ENCODE measurements at regions not wholly inside any gene's neighbourhood (a gene's known extent, or its start where the extent isn't known, plus 50 kb on each side); places are given as distances from the start of the nearest gene placed in this dataset.
"Not testable (repeated sequence)": the region's sequence is repeated elsewhere in the genome, so short reads cannot be mapped to it uniquely, and the experiment has no call there.

DNA sequence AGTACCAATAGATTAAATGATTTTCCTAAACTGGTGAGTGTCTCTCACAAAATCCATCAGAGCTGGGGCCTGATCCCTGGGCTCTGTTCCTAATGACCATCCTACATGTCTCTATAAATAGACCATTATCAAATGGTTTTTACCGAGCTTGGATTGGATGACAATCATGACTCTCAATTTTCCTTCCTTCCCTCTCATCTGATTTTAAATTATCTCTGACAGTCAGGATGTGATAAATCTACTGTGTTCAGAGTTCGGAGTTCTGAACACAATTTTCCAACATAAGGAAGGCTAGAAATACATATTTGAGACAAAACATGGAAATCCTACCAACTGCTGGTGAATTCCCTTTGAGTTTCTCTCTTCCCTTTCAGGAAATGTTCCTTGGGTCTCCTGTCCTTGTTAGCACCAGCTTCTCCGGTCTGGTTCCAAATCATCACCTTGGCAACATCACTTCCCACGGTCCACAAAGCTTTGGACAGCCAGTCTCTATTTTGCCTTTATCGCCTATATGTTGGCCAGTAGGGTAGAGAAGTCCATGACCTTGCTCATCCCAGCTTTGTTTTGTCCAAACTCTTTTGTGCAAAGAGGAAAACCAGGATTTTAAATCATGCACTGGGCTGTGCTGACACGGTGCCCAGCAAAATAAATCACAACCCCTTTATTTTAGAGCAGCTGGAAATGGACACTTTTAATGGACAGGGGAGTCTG lies 139.6 kb upstream of the ITGA6 start:
- no peak for DNase-seq (ENCODE audit: low spot score)

GRCh38 chr2:172288603-172289002 lies 138.8 kb upstream of the ITGA6 start:
- DNase-seq (ENCODE audit: low spot score): no peak

GRCh38 chr2:172293952-172294351 lies 133.4 kb upstream of the ITGA6 start:
- DNase-seq (ENCODE audit: low spot score): peak; percentile 55

DNA sequence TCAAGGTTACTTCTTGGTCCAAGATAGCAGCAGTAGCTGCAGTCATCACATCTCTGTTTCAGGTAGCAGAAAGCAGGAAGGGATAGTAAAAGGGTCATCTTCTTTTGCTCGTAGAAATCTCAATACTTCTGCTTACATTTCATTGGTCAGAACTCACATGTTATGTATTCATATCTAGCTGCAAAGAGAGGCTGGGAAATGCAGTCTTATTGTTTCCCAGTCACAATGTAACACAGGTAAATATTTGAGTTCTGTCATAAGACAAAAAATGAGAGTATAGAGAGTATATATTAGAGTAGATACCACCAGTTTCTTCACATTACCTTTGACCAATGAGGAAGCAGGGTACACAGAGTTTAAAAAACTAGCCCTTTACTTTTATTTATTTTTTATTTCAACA lies 132.4 kb upstream of the ITGA6 start:
- no peak for DNase-seq (ENCODE audit: low spot score)

GRCh38 chr2:172295677-172296076 lies 131.7 kb upstream of the ITGA6 start:
- DNase-seq (ENCODE audit: low spot score): no peak

DNA sequence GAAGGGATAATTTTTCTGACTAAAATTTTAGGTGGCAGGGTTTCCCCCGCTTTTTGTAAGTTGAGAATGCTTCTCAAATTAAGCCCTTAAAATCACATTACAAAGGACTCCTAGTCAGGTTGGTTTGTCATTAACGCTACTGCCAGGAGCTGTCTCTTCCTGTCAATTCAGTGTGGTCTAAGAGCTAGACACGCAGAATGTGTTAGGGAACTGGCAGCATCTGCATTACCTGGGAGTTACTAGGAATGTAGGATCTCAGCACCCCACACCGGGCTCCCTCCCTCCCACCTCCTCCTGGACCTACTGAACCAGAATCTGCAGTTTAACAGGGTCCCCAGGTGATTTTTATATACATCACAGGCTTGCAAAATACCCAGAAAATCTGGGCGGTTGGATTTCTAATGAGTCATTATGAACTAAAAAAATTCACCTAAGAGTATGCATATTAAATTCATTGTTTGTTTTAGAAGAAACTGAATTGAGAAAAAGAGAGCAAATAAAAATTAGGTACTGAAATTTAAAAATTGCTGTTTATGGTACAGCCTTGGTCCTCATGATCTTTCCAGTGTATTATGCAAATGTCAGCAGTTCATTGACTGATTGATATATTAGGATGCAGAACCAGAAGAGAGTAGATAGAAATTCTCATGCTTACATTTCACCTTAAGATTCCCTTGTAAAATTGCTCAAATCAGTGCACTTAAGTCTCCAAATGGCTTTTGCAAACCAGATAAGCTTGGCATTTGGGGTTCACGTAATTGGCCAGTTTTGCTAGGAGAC lies 130.9 kb upstream of the ITGA6 start:
- no peak for DNase-seq (ENCODE audit: low spot score)

GRCh38 chr2:172297531-172297930 lies 129.9 kb upstream of the ITGA6 start:
- DNase-seq (ENCODE audit: low spot score): no peak

GRCh38 chr2:172297950-172298349 lies 129.4 kb upstream of the ITGA6 start:
- DNase-seq (ENCODE audit: low spot score): no peak

DNA sequence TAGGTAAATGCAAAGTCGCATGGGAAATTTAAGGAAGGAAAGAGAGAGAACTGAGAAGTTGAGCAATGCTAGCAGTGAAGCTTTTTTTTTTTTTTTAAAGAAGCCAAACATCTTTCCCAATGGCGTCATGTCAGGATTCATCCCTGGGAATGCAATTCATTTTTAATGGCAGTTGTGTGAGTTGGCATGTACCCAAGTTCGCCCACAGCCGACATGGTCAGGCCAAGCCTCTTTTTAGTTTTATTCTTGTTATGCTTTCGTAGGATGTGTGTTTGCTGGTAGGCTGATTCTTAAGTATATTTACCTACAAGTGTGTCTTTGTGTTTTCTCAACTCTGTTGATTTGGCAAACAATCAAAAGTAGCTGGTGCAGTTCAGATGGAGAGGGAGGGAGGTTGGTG lies 127.6 kb upstream of the ITGA6 start:
- DNase-seq (ENCODE audit: low spot score): no peak

- no peak for DNase-seq (ENCODE audit: low spot score)
These were observed 126.5 kb upstream of the ITGA6 start for GRCh38 chr2:172300851-172301250.

- DNase-seq (ENCODE audit: low spot score): no peak
These were observed 122.3 kb upstream of the ITGA6 start for GRCh38 chr2:172305066-172305465.

- no peak for DNase-seq (ENCODE audit: low spot score)
These were observed 119.6 kb upstream of the ITGA6 start for GRCh38 chr2:172307800-172308199.

- no peak for DNase-seq (ENCODE audit: low spot score)
These were observed 119.0 kb upstream of the ITGA6 start for GRCh38 chr2:172308253-172308935.

GRCh38 chr2:172311921-172312345 lies 115.5 kb upstream of the ITGA6 start:
- no peak for DNase-seq (ENCODE audit: low spot score)

DNA sequence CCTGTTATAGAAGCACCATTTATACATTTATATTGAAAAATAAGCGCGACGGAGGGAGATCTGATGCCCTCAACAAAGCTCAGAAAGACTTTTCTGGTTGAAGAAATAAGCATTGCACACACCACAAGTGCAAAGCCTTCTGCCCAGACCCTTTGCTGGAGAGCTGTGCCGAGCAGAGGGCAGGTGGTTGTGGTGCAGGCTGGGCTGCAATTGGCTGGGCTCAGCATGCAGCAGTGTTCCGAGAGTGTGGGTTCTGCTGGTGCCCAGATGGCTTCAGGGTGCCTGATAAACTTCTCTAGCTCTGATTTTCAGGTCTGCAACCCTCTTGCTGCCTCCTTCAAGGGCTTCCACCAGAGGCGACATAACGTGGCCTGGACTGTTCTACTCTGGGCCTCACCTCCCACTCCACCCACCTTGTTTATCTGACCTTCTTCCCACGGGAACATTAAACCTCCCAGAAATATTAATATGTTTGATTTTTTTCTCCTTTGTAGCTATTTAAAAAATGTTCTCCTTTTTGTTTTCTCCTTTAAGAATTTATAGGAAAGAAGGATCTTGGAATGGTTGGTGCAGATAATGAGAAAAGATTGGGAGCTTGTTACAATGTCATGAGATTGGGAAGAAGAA lies 113.6 kb upstream of the ITGA6 start:
- no peak for DNase-seq (ENCODE audit: low spot score)

DNA sequence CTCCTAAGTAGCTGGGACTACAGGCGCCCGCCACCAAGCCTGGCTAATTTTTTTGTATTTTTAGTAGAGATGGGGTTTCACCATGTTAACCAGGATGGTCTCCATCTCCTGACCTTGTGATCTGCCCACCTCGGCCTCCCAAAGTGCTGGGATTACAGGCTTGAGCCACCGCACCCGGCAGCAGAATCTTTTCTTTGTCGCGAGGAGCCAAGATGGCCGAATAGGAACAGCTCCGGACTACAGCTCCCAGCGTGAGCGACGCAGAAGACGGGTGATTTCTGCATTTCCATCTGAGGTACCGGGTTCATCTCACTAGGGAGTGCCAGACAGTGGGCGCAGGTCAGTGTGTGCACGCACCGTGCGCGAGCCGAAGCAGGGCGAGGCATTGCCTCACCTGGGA lies 112.3 kb upstream of the ITGA6 start:
- DNase-seq (ENCODE audit: low spot score): not testable (repeated sequence)

DNA sequence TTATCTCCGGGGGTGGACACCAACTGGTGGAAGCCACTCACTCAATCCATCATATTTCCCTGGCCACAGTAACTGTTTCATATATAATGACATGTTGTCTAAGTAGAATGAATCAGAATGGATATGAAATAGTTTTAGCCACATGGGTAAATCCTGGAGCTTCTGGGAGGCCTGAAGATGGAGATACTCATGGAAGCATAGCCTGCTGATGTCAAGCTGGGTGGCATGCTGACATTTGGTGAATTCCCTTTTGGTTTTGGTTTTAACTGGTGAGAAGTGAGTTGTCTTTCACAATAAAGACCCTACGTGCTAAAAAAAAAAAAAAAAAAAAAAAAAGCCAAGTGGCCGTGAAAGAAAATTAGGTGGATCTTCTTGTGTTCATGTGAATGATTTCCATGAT lies 105.3 kb upstream of the ITGA6 start:
- DNase-seq (ENCODE audit: low spot score): no peak

GRCh38 chr2:172323256-172323655 lies 104.1 kb upstream of the ITGA6 start:
- DNase-seq (ENCODE audit: low spot score): no peak

DNA sequence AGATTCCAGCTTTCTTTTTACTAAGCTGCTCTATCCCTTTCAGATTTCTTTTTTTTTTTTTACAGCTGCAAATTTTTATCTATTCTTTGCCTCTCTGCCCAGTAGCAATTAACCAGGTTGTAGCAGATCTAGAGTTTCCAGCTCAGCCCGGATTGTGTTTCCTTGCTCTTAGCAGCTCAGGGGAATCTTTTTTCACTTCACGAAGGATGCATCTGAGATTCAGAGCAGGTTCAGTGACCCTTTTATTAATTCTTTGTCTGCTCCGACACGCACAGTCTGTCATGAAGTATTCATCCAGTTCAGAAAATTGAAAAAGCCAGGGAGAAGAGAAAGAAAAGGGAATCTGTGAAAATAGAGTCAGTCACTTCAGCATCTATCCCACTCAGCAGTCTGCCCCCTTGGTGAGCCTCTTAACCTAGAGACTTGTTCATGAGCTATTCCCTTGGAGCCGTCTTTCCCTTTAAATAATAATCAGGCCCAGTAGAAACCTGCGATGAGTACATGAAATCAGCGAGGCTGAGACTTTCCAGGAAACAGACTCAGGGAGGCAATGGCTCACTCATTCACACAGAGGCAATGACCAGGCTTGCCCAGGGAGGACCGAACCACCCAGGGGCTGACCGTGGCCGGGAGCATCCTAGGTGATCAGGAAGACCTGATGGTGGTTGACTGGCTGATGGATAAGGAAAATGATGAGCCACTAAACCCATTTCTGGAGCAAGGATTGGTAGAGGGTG lies 103.4 kb upstream of the ITGA6 start:
- no peak for DNase-seq (ENCODE audit: low spot score)

GRCh38 chr2:172326211-172326509 lies 101.2 kb upstream of the ITGA6 start:
- DNase-seq (ENCODE audit: low spot score): no peak

GRCh38 chr2:172328103-172328841 lies 99.1 kb upstream of the ITGA6 start:
- DNase-seq (ENCODE audit: low spot score): no peak

- DNase-seq (ENCODE audit: low spot score): no peak
These were observed 98.0 kb upstream of the ITGA6 start for GRCh38 chr2:172329416-172329773.

Measured in HuH-7 (cell line).